Activated CD4-positive, alpha-beta T cell treated with anti-CD3 and anti-CD28 coated beads, Interleukin-2, Interleukin-6, amounts not matched to agents 100 ng/mL and 50 ng/mL, durations not matched to agents 16 hours and 8 hours (primary cell): ENCODE measurements at regions not wholly inside any gene's neighbourhood (a gene's known extent, or its start where the extent isn't known, plus 50 kb on each side); places are given as distances from the start of the nearest gene placed in this dataset.

ENCODE experiments used
- DNase-seq: peaks from one replicate; pipeline ENCODE4 v3.0.0-alpha.2; 2020

DNA sequence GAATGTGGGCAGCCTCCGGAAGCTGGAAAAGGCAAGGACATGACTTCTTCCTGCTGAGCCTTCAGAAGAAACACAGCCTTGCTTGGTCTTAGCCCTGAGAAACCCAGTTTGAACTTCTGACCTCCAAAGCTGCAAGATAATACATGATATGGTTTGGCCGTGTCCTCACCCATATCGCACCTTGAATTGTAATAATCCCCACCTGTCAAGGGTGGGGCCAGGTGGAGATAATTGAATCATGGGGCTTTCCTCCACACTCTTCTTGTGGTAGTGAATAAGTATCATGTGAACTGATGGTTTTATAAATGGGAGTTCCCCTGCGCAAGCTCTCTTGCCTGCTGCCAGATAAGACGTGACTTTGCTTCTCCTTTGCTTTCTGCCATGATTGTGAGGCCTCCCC is 310.9 kb downstream of the PSAT1 start:
- no peak for DNase-seq

DNA sequence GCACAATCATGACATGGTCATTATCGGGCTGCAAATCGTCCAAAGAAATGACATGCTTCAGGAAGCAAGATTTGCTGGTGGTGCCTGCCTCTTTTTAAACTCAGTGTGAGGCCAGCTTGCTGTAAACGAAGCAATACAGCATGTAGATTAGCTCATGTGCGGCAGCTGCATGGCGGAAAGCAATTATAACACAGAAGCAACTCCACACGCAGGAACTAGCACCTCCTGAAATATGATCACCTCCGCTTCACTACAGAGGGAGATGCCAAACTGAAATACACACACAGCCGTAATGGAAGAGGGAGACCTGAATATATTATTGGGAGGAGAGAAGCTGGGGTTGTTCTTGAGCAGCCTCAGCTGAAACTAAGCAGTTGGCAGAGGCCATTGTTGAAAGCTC is 312.5 kb downstream of the PSAT1 start:
- DNase-seq, result no peak

DNA sequence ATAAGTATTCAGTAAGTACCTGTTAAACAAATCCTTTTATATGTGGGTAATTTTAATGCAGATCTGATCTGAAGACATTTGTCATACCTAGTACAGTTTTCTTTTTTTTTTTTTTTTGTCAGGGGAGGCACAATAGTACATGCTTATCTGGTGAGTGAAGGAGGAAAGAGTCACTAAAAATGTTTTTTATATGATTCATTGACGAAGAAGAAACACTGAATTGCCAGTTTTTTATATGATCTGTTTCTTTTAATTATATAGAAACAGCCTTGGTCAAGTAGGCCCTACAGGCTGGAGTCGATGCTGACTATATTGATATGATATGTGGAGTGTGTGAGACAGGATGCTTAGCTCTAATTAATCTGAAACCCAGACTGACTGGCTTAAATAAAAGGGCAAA is 315.2 kb downstream of the PSAT1 start:
- DNase-seq, result no peak

DNA sequence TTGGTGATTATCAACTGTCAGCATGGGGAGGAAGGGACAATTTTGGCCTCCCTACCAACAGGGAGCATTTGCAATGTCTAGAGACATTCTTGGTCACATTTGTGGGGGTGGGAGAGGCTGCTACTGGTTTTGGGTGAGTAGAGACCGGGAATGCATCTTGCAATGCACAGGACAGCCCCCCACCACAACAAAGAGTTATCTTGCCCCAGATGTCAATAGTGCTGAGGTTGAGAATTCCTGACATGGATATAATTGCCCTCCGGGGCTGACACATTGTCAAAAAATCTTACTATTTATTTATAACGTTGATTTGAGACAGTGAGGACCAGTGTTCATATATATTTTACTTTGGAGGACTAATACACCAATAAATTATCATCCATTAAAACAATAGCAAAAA is 316.1 kb downstream of the PSAT1 start:
- no peak for DNase-seq

DNA sequence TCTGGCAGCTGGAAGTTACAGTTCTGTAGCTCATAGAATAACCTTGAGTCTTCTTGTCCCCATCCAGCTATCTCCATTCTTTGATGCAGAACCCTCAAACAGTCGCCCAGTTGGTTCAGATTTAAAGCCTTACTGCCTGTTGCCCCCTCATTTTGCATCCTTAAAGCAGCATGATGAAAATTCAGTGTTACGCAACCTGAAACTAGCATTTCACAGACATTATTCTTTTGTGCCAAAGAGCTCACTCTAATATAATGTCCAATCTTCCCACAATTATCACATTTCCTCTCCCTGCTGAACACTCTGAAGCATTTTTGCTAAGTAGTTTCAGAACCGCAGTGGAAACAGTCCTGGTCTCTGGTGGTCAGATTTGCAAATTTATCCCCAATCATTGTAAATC is 318.0 kb downstream of the PSAT1 start:
- no peak for DNase-seq

DNA sequence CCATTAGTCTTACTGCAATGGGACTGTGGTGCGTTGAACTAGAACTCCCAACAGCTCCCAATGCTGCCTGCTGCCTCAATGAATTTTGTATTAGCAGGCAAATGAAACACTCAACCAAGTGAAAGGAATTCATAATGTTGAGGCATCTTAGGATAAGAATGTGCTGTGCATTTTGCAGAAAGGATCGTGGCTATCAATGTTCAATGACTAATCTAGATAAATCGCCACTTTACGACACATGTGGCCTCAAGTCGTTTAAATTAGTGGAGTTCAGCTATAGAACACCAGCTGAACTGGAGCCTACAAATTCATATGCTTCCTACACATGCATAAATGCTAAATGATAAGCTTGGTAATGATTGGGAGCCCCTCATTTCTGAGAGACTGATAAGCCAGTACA is 318.4 kb downstream of the PSAT1 start:
- no peak for DNase-seq

DNA sequence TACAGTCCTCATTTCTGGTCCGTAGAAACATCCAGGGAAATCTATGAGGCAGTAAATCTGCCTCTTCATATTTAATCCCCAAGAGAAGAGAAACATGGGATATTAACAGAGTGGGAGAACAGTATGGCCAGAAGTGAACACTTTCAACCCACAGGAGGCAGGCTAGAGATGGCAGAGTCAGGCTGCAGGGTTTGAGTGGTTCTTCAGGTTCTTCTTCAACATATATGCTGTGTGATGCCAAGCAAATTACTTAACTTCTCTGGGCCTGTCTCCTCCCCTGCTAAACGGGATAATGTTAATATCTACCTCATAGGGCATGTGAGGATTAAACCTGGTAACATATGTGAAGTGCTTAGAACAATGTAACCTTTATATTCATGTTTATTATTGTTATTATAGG is 321.8 kb downstream of the PSAT1 start:
- no peak for DNase-seq

DNA sequence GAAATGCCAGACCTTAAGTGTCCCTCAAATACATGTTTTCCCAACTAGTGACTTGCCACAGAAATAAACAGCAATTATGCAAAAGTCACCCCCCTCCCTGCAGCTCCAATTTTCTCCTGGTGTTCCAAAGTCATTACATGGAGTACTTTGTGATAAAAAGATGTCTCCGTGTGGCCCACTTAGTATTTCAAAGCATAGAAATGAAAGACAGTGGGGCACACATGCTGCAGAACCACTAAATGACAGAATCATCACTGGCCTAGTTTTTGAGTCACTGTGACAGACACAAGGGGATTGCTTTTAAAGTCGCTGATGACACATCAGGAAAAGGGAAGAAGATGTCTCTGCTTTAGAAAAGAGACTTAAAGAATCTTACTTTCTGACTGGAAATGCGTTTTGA is 323.4 kb downstream of the PSAT1 start:
- DNase-seq, result no peak

DNA sequence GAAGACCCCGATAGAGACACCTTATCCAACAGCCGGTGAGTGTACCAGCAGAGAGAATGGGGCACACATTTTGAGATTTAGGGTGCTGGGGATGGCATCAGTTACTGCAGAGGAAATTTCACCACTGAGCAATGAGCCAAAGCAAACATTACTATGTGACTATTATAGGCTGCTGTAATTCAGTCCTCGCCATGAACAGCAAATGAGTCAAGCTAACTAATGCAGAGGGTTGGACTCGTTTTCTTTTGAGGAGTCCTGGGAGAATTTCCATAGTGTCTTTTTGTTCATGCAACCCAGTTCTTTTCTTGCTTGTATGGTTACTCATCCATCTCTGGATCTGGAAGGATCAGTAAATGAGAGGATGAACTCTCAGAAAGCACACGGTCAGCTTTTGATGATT is 323.8 kb downstream of the PSAT1 start:
- no peak for DNase-seq

DNA sequence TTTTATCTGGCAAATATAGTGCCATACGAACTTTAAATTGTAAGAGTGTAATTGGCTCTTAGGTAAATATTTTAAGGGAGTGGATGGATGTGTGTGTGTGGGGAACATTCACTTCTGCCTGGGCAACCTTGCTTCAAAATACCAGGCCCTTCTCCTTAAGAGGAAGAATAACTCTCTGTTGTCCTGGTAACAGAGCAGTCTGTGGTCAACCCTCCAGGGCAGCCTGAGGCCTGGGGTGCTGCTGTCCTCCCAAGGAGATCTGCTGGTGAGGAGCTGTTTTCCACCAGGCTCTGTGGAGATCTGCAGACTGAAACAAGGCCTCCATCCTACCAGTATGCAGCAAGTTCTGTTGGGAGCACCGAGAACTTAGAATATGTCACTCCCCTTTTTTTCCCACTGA is 325.2 kb downstream of the PSAT1 start:
- no peak for DNase-seq

DNA sequence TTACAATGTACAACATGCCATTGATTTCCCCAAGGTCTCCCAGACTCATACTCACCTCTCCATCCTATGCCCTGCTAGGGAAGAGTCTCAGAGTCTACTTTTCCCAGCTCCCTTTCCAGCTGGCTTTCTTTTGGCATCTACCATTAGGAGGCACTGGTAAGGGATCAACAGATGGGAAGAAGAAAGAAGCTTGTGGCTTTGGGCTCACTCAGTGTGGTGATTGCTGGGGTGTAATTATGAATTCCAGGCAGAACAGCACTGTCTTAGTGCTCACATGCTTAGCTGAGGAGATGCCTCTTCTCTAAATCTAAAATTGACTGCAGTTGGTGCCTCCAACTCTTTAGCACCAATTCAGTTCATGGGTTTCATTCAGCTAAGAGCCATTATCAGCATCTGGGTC is 330.0 kb downstream of the PSAT1 start:
- no peak for DNase-seq

DNA sequence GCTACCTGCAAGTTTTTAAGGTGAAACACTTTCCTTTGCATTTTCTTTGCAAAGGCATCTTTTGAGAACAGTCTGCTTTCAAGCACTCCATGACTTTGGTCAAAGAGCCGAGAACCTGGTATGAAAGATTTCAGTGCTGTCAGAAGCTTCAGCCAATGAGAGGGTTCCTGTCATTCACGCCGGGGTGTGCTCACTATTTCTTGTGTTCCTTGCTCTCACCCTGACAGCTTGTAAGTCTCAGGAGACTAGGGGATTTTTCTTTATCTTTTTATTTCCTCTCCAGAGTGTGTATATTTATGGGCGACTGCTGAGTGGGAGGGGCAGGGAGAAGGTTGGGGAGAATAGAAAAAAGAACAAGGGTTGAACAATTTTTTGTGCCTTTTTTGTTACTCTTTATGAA is 334.0 kb downstream of the PSAT1 start:
- DNase-seq, result no peak

DNA sequence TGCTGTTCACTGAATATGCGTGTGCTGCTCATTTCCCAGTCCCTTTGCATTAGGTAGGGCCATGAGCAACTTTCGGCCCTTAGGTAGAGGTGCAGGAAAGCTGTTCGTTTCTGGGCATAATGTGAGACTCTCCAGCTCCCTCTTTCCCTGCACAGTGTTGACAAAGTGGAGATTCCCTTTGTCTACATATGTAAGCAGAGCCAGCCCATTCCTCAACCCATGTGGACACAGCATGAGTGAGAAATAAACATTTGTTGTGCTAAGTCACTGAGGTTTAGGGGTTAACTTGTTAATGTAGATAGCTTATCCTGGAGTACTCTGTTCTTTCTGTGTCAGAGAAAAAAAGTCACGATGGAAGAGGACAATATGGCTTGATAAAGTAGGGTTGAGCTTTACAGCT is 343.8 kb downstream of the PSAT1 start:
- no peak for DNase-seq

DNA sequence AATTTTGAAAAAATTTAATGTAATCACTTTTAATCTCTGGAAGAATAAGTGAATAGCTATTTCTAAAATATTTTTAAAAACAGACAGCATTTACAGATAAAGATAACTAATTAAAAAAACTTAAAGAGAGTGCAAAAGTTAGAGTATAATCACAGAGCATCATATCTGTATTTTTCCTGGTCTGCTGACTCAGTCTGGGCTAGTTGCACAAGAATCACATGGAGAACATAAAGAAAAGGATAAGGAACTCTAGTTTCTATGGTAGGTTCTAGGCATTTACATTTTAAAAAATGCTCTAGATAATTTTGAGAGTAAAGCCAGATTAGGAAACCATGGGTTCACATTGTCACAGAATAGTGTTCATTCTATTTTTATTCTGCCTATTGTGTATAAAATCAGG is 347.4 kb downstream of the PSAT1 start:
- no peak for DNase-seq

DNA sequence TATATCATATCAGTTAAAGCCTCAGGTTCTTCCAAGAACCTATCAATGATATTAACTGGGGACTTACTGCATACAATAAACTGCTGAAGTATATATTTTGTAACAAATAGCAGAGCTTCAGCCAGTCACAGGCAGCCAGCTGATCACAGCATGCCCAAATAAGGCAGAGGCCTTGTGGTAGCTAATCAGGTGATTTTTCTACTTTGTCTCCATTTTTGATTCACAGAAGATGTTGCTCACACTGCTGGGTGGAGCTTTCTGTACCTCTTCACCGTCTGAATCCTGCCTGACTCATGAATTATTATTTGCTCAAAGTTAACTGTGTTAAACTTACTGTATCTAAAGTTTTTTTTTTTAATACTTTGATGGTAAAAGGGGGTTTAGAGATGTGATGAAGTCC is 357.4 kb downstream of the PSAT1 start:
- DNase-seq, result no peak

DNA sequence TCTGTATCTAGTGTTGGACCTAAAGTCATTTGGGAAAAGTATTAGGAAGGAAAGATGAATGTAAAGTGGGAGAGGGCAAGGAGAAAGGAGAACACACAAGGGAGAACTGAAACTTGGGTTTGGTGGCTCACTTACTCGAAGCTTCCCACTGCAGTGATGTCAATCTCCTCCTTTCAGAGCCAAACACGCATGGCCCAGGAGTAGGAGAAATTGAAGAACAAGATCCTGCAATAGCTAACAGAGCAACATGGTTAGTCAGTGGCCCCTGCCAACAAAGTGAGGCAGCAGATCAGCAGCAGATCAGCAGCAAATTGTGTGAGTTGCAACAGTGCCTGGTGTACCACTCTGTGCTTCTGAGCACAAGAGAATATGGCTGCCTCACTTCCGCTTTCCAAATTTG is 366.4 kb downstream of the PSAT1 start:
- no peak for DNase-seq

DNA sequence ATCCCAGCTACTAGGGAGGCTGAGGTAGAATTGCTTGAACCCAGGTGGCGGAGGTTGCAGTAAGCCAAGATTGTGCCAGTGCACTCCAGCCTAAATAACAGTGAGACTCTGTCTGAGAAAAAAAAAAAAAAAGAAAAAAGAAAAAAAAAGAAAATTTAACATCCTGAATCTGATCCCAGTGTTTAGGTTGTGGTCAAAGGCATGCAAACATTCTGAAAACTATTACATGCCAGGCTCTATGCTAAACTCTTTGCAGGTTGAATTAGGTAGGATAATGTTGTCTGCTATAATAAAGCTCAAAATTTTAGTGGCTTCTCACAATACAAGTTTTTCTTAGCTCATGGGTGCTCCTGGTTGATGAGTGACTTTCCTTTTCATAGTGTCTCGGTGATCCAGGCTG is 367.4 kb downstream of the PSAT1 start:
- DNase-seq, result no peak

DNA sequence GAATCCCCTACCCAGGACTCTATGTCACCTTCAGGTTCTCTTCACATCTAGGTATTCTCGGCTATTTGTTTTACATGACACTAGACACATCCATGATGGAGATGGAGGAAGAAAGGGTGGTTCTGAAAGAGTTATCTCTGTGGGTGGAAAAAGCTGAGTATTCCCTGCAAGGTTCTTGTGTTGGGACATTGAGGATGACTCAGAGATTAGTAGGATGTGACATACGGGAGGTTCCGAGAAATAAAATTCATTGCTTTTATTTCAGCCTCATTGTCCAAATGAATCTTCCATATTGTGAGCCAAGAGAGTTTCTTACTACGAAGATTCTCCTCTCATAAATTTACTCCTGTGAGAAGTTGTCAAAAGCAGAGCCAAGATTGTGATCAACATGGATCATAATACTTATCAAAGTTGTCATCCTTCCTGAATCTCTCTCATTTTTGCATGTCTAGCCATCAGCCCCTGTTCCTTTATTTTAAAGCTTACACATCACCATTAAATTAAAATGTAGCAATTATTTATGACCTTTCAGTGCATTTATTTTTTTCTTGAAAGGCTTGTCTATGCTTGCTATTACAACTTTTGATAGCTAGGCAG is 370.0 kb downstream of the PSAT1 start:
- no peak for DNase-seq

DNA sequence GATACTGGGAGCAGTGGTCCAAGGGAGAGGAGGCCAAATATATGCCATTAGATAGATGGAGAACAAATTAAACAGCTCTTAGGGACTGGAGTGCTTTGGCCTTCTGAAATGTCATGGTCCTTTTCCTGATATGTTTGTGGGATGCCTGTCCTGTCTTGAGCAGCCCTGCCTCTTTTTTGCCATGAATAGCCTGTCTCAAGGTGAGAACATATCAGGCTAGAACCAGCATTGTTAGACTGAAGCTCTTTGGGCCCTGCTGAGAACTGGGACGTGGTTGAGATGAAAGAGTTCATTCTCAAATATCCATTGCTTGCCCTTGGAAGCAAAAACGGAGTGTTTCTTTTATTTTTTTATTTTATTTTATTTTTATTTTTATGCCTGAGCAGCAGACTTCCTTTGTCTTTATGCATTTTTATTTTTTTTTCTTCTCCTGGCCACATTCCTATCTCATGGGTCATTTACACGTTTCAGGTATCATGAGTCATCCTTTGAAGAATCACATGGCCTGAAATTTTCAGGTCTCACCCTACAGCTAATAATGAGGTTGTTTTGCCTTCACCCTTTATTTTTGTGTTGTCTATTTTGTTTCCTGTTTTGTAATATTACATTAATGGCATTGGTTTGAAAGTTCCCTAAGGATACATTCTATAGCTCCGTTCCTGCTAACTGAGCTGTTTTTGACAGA is 371.4 kb downstream of the PSAT1 start:
- DNase-seq, result no peak

DNA sequence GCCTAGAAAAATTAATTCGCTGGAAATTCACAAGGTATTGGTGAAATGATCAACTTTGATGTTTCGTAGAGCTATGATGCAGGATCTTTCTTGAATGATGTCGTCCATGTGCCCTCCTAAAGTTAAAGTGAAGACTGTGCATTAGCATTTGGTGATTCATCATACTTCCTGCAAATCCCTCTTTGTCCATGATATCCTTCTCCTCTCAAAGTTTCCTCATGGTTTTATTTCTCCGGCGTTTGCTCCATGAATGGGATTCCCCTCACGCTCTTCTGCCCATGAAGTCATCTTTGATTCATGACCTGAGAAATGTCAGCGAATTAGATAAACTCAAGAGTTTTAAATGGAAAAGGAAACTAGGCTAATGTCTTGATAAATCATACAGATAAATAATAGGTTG is 372.7 kb downstream of the PSAT1 start:
- DNase-seq, result no peak

DNA sequence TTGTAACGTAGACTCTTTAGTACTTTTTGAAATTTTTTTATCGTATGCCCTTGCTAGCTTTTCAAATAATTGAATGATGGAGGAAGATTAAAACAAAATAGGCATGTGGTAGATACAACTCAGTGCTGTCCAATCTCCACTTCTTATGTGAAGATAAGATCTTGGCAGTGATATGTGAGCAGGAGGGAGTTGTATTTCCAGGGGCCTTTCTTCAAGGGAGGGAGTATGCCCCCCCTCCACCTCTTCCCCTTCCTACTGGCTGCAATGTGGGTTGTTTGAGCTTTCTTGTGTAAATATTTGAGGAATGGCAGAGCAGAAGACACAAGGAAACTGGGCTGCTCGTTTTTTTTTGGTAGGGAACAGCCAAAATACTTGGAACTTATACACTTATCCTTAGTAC is 374.9 kb downstream of the PSAT1 start:
- DNase-seq, result no peak

DNA sequence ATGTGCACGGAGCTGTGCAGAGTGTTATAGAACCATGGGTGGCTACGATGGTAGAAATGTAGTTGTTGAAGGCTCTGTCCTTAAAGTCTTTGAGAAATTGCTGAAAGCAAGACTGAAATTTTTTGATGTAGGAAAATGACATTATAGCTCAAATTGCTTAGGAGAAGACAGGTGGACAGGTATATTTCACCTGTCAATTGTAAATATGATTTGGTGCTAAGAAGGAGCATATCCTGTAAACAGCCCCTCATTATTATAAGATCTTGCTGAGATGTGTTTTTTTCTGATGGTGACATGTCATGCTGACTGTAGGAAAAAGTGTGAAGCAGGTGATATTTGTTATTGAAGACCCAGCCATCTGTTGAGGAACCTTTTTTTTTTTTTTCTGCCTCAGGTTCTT is 377.9 kb downstream of the PSAT1 start:
- DNase-seq, result no peak

DNA sequence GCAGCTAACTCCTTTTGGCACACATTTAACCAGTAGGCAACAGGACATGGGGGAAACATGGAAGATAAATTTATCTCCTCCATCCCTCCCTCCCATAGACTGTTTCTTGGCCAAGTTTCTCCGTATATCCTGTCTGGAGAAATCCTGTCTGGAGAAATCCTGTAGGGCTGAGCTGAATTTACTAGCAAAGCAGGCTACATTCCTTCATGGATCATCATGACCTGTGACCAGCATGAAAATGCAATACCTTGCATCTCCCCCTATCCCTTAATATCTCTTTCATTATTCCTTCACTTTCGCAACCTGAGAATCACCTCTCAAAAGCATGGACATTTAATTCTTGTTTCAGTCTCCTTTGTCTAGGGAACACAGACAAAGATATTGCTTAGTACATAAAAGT is 379.1 kb downstream of the PSAT1 start:
- no peak for DNase-seq

DNA sequence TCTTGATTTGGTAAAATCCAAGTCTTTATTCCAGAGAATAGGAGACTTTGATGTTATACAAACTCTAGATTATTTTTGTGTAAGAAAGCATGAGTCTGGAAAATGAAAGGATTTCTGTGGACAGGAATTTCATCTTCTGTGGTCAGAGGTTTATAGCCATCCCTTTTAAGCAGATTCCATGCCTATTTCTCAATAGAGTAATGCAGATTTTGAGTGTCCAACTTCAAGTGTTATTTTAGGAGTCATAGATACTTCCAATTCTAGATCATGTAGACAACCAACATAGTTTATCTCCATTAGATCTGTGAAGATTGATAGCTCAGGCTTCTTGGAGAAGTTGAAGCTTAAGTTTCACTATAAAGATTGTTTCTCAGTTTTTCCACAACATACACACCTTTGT is 379.7 kb downstream of the PSAT1 start:
- no peak for DNase-seq

DNA sequence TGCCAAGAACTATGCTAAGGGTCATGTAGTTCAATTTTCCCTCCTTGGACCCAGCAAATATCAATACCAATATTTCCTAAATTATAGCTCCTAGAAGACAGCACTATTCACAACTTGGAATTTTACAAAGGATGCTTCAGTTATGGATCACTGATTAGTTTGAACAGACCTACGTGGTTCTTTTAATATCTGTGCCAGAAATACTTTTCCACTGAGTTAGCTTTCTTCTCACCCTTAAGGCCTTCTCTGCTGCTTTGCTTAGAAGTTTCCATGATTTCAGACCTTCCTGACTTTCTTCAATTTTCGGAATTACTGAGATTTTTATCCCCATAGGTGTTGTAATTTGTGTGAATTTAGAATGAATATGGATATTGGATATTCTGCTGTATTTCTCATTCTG is 380.4 kb downstream of the PSAT1 start:
- DNase-seq, result no peak

DNA sequence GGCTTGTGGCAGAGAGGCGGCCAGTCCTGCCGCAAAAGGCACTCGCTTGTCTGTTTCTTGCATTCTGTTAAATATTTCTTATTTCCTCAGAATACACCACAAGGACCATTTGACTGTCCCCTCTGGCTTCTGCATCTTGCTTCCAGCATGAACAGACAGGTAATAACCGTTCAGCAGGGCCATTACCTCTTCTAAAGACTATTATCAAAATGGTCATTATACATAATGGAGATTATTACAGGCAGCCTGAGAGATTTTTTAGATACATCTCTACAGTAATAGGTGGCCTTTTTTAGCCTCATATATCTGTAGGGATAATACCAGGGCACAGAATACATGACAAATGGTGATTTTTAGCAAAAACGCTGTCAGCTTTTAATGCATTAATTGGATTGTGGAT is 382.0 kb downstream of the PSAT1 start:
- DNase-seq, result no peak
